K562 (cell line): ENCODE measurements at regions not wholly inside any gene's neighbourhood (a gene's known extent, or its start where the extent isn't known, plus 50 kb on each side); places are given as distances from the start of the nearest gene placed in this dataset.

ENCODE experiments used
- ATAC-seq: fragments of 200-7000 bp; cut with Tn5 transposase; 3 replicates; pipeline ENCODE4 v1.9.1; 2020; ENCODE audit warnings: moderate library complexity
- BruUV-seq: library from RNA; stranded (reverse); fragments of 400-500 nt; replicated peaks from 2 replicates; lab custom pipeline; 2021; lab: Mats Ljungman, UMichigan
- CTCF ChIA-PET: fragments of 300-600 bp; formaldehyde crosslinking; extraction: SDS; loops from one replicate; lab custom pipeline; 2021; ENCODE audit warnings: low intra/inter-chr PET ratio; lab: Yijun Ruan, JAX
- POLR2A ChIA-PET: fragments of 300-600, 350-650 bp; sonication (Branson Sonifier 250); formaldehyde crosslinking; extraction: SDS; loops from one replicate; lab custom pipeline; 2021; ENCODE audit warnings: antibody characterized with exemption, inconsistent platforms; lab: Yijun Ruan, JAX
- DNase-seq, 4 experiments: peaks; one replicate each; pipeline versions ENCODE4 v3.0.0 to v3.0.0-alpha.2; 2011 to 2018; ENCODE audit warnings: low spot score in 3 of 4, mixed read lengths in 3 of 4; ENCODE audit errors: extremely low read depth in 1 of 4
- FAIRE-seq: peaks from 2 replicates; lab custom pipeline; 2011; peaks lifted over from hg19 to GRCh38; lab: Jason Lieb, UNC
- H2AFZ ChIP-seq: 2 replicates; pipeline ENCODE4 v1.6.0; 2011; ENCODE audit warnings: low read depth, low read length, control low read depth, inconsistent platforms
- H3K27ac ChIP-seq: fragments of 200-600 bp; 3 replicates; pipeline ENCODE4 v1.8.0; 2011; ENCODE audit warnings: low read depth, mild to moderate bottlenecking, control low read depth, inconsistent platforms, low read length, moderate library complexity, mixed read lengths; ENCODE audit errors: extremely low read depth
- H3K27me3 ChIP-seq, 2 experiments: fragments of 300-600 bp in 1 of 2; 2 replicates in 1 of 2; 3 replicates in 1 of 2; pipeline versions ENCODE4 v1.6.0 to v1.8.0; 2011; ENCODE audit warnings: inconsistent platforms in 2 of 2, low read length in 2 of 2, mild to moderate bottlenecking in 1 of 2, mixed read lengths in 1 of 2, moderate library complexity in 1 of 2; ENCODE audit not compliant: control insufficient read depth in 2 of 2, insufficient read depth in 2 of 2
- H3K36me3 ChIP-seq: fragments of 300-600 bp; 3 replicates; pipeline ENCODE4 v1.8.0; 2011; ENCODE audit warnings: mild to moderate bottlenecking, low read length, inconsistent platforms; ENCODE audit not compliant: control insufficient read depth, insufficient read depth
- H3K4me1 ChIP-seq, 2 experiments: fragments of 200-600 bp in 1 of 2; replicated peaks in 1 of 2; 2 replicates in 1 of 2; 3 replicates in 1 of 2; pipeline versions ENCODE4 v1.5.1 to v1.8.0; 2011; ENCODE audit warnings: inconsistent platforms in 2 of 2, low read length in 2 of 2, mild to moderate bottlenecking in 1 of 2, mixed read lengths in 1 of 2, moderate library complexity in 1 of 2; ENCODE audit not compliant: control insufficient read depth in 2 of 2, insufficient read depth in 2 of 2
- H3K4me2 ChIP-seq: 2 replicates; pipeline ENCODE4 v1.6.1; 2011; ENCODE audit warnings: low read length, control low read depth, inconsistent platforms, mixed read lengths; ENCODE audit not compliant: insufficient read depth
- H3K4me3 ChIP-seq: fragments of 200-600 bp; sonication (generic), shearing (Covaris generic); 2 replicates; pipeline ENCODE4 v1.5.1; 2016; ENCODE audit warnings: control low read depth, inconsistent platforms
- H3K79me2 ChIP-seq: fragments of 200-600 bp; 3 replicates; pipeline ENCODE4 v1.8.0; 2011; ENCODE audit warnings: low read length, inconsistent platforms; ENCODE audit not compliant: control insufficient read depth, insufficient read depth
- H3K9ac ChIP-seq, 2 experiments: 2 replicates each; pipeline versions ENCODE4 v1.6.0 to v1.6.1; 2011; ENCODE audit warnings: low read depth in 2 of 2, low read length in 2 of 2, control low read depth in 1 of 2, inconsistent platforms in 1 of 2, mild to moderate bottlenecking in 1 of 2, mixed read lengths in 1 of 2; ENCODE audit not compliant: insufficient read depth in 1 of 2
- H3K9me1 ChIP-seq: one replicate; pipeline ENCODE4 v1.6.0; 2011; ENCODE audit warnings: inconsistent platforms, mild to moderate bottlenecking, low read length, moderate library complexity; ENCODE audit not compliant: control insufficient read depth, insufficient read depth
- H3K9me3 ChIP-seq: replicated peaks from 2 replicates; pipeline ENCODE4 v1.5.1; 2011; ENCODE audit warnings: low read depth, low read length, inconsistent platforms; ENCODE audit not compliant: control insufficient read depth, insufficient read depth
- H4K20me1 ChIP-seq: replicated peaks from 2 replicates; pipeline ENCODE4 v1.6.1; 2011; ENCODE audit warnings: low read length, inconsistent platforms, mixed read lengths; ENCODE audit not compliant: control insufficient read depth, insufficient read depth
- MYC ChIP-seq, 2 experiments: fragments of 250-450 bp in 1 of 2; sonication (Bioruptor Pico) in 1 of 2; IDR thresholded peaks; 2 replicates each; pipeline versions ENCODE4 v1.5.1 to v1.6.1; 2012 to 2021; ENCODE audit warnings: low read depth in 2 of 2, borderline replicate concordance in 1 of 2, improper control_type of control experiment in 1 of 2, low read length in 1 of 2, mild to moderate bottlenecking in 1 of 2, moderate library complexity in 1 of 2
- POLR2B ChIP-seq: fragments of 450-650 bp; IDR thresholded peaks from 2 replicates; pipeline ENCODE4 v1.6.1; 2018; ENCODE audit warnings: low read depth; ENCODE audit not compliant: partially characterized antibody
- RBFOX2 ChIP-seq: fragments of 200-400 bp; formaldehyde crosslinking; IDR thresholded peaks from 2 replicates; pipeline ENCODE4 v1.6.1; 2017; ENCODE audit warnings: low read depth, mild to moderate bottlenecking, low read length, moderate library complexity
- RFX1 ChIP-seq: fragments of 450-650 bp; IDR thresholded peaks from 2 replicates; pipeline ENCODE4 v1.6.1; 2016; ENCODE audit warnings: mild to moderate bottlenecking, moderate library complexity
- SUPT5H ChIP-seq: fragments of 450-650 bp; IDR thresholded peaks from 2 replicates; pipeline ENCODE4 v1.6.1; 2016
- U2AF1 ChIP-seq: fragments of 200-400 bp; formaldehyde crosslinking; optimal IDR thresholded peaks from 2 replicates; pipeline ENCODE3; 2017; ENCODE audit warnings: mild to moderate bottlenecking, low read depth, low read length, moderate library complexity
- YBX1 ChIP-seq: fragments of 450-650 bp; IDR thresholded peaks from 2 replicates; pipeline ENCODE4 v1.7.1; 2016; ENCODE audit warnings: mild to moderate bottlenecking
- ZNF184 ChIP-seq: sonication (generic); formaldehyde crosslinking; IDR thresholded peaks from 2 replicates; pipeline ENCODE4 v1.5.0; 2020; ENCODE audit warnings: missing genetic modification reagents
- ZNF707 ChIP-seq: fragments of 250-450 bp; sonication (Bioruptor Pico); conservative IDR thresholded peaks from 2 replicates; pipeline ENCODE4 v1.8.0; 2022; ENCODE audit warnings: inconsistent platforms, mild to moderate bottlenecking, moderate library complexity
- ZNF75A ChIP-seq: fragments of 450-650 bp; formaldehyde crosslinking; IDR thresholded peaks from 2 replicates; pipeline ENCODE4 v1.4.0; 2020; ENCODE audit warnings: mild to moderate bottlenecking
- in situ Hi-C: fragments of 300-500 bp; cut with MboI; formaldehyde crosslinking; loops from 4 replicates; pipeline ENCODE4 v1.15.0; 2018; ENCODE audit warnings: inconsistent platforms, mixed read lengths
- intact Hi-C: fragments of 100-400 bp; cut with micrococcal nuclease; formaldehyde crosslinking; loops from 2 replicates; pipeline ENCODE4 v1.14.2; 2022
- TF ChIP-seq, protein P1 (sequence below): fragments of 450-650 bp; formaldehyde crosslinking; IDR thresholded peaks from 2 replicates; pipeline ENCODE4 v1.4.0; 2020; ENCODE audit warnings: mild to moderate bottlenecking, moderate library complexity
- TF ChIP-seq, protein P2 (sequence below), 2 experiments: IDR thresholded peaks; 2 replicates each; pipeline ENCODE4 v1.6.1; 2012; ENCODE audit warnings: improper control_type of control experiment in 2 of 2, low read depth in 2 of 2, low read length in 2 of 2, borderline replicate concordance in 1 of 2

DNA sequence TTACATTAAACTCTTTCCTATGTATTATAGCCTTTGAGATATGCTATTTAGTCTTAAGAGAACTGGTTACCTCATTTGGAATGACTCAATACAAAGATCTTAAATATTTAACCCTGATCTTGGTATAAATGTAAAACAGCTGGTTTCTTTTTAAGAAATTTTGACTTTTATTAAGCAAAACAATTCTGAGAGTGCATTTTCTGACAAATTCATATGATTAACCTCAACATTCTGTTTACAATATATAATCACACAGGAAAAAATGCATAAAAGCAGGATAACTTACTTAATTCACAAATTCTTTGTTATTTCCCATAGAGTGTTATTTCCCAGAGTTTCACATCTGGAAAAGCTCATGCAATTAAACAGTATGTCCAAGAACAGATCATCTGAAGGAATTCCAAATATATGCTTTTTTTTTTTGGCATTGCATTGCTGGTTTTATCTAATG lies 400.4 kb upstream of the THBS1 start:
- Histone ChIP-seq H3K9me3 (no peaks in the 10 kb centered on the region), H4K20me1 (no peaks in the 10 kb centered on the region), H3K9me1 (no peaks in the 10 kb centered on the region), H3K4me2 (no peak overlapping the region), H3K4me3 (no peak overlapping the region), H3K36me3 (no peaks in the 10 kb centered on the region), H2AFZ (no peak overlapping the region), H3K27ac (no peak overlapping the region), H3K4me1 (no peaks in the 10 kb centered on the region), H3K27me3 (peaks cover 0 to 4% of the 10 kb centered on the region in 2 experiments; a peak in 1 of 5 replicates), H3K79me2 (no peaks in the 10 kb centered on the region), H3K9ac (no peak overlapping the region)
- FAIRE-seq, result no peak
- intact Hi-C loops (no loop called here), in situ Hi-C loops (no loop called here)
- no peak for TF ChIP-seq U2AF1
- no peak for TF ChIP-seq RBFOX2
- TF ChIP-seq YBX1, result no peak
- no peak for TF ChIP-seq SUPT5H
- no peak for TF ChIP-seq MYC (IDR thresholded peaks at IDR 0.05; ENCODE audit: low read depth, low read length)
- no peak for TF ChIP-seq MYC (CRISPR knock-in tag; IDR thresholded peaks at IDR 0.05; ENCODE audit: borderline replicate concordance, low read depth)
- TF ChIP-seq ZNF707, result no peak
- TF ChIP-seq RFX1, result no peak
- TF ChIP-seq, protein P1, sequence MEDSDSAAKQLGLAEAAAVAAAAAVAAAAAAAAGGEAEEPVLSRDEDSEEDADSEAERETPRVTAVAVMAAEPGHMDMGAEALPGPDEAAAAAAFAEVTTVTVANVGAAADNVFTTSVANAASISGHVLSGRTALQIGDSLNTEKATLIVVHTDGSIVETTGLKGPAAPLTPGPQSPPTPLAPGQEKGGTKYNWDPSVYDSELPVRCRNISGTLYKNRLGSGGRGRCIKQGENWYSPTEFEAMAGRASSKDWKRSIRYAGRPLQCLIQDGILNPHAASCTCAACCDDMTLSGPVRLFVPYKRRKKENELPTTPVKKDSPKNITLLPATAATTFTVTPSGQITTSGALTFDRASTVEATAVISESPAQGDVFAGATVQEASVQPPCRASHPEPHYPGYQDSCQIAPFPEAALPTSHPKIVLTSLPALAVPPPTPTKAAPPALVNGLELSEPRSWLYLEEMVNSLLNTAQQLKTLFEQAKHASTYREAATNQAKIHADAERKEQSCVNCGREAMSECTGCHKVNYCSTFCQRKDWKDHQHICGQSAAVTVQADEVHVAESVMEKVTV (CRISPR knock-in tag), result no peak
- TF ChIP-seq, protein P2, sequence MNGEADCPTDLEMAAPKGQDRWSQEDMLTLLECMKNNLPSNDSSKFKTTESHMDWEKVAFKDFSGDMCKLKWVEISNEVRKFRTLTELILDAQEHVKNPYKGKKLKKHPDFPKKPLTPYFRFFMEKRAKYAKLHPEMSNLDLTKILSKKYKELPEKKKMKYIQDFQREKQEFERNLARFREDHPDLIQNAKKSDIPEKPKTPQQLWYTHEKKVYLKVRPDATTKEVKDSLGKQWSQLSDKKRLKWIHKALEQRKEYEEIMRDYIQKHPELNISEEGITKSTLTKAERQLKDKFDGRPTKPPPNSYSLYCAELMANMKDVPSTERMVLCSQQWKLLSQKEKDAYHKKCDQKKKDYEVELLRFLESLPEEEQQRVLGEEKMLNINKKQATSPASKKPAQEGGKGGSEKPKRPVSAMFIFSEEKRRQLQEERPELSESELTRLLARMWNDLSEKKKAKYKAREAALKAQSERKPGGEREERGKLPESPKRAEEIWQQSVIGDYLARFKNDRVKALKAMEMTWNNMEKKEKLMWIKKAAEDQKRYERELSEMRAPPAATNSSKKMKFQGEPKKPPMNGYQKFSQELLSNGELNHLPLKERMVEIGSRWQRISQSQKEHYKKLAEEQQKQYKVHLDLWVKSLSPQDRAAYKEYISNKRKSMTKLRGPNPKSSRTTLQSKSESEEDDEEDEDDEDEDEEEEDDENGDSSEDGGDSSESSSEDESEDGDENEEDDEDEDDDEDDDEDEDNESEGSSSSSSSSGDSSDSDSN (IDR thresholded peaks at IDR 0.05; ENCODE audit: borderline replicate concordance in 1 of 2, low read depth in 2 of 2, low read length in 2 of 2), result no peak
- TF ChIP-seq ZNF75A (CRISPR knock-in tag), result no peak
- TF ChIP-seq ZNF184, result no peak
- TF ChIP-seq POLR2B, result no peak
- no peak for ATAC-seq
- CTCF ChIA-PET, result no interaction called here
- DNase-seq, result no peak
- no TSS peak for BruUV-seq
- POLR2A ChIA-PET, result interaction anchor here (0.6 kb wide), 1 partner anchor 246 kb away, joined by 3 read pairs; no protein-coding TSS in a partner anchor
